HUES48 (cell line): ENCODE measurements at regions not wholly inside any gene's neighbourhood (a gene's known extent, or its start where the extent isn't known, plus 50 kb on each side); places are given as distances from the start of the nearest gene placed in this dataset.

ENCODE experiments used
- H3K27ac ChIP-seq: one replicate; pipeline ENCODE4 v1.7.0; 2013; ENCODE audit warnings: low read depth, low read length, inconsistent platforms
- H3K27me3 ChIP-seq: 2 replicates; pipeline ENCODE4 v1.6.1; 2013; ENCODE audit warnings: mild to moderate bottlenecking, low read length; ENCODE audit not compliant: control insufficient read depth, insufficient read depth
- H3K36me3 ChIP-seq: 2 replicates; pipeline ENCODE4 v1.6.1; 2013; ENCODE audit warnings: low read length; ENCODE audit not compliant: control insufficient read depth, insufficient read depth
- H3K4me1 ChIP-seq: 2 replicates; pipeline ENCODE4 v1.6.1; 2013; ENCODE audit warnings: mild to moderate bottlenecking, low read length; ENCODE audit not compliant: control insufficient read depth, insufficient read depth
- H3K4me3 ChIP-seq: 2 replicates; pipeline ENCODE4 v1.5.1; 2013; ENCODE audit warnings: mild to moderate bottlenecking, low read depth, low read length
- H3K9ac ChIP-seq: 2 replicates; pipeline ENCODE4 v1.6.1; 2013; ENCODE audit warnings: mild to moderate bottlenecking, low read depth, low read length, moderate library complexity
- H3K9me3 ChIP-seq: 2 replicates; pipeline ENCODE4 v1.6.1; 2013; ENCODE audit warnings: low read length; ENCODE audit not compliant: control insufficient read depth, insufficient read depth

- no peak overlapping the region for H3K4me3 ChIP-seq
- no peaks in the 10 kb centered on the region for H3K36me3 ChIP-seq
- H3K9ac ChIP-seq, result no peak overlapping the region
- no peak overlapping the region for H3K27ac ChIP-seq
- H3K27me3 ChIP-seq, result no peaks in the 10 kb centered on the region
- peaks cover 5% of the 10 kb centered on the region; the same call in 1 of the 2 replicates for H3K9me3 ChIP-seq
- H3K4me1 ChIP-seq, result peaks cover 13% of the 10 kb centered on the region
Observed at GRCh38 chr20:56801971-56802755, 173.1 kb downstream of the TFAP2C start.

GRCh38 chr20:56802805-56803204 lies 173.7 kb downstream of the TFAP2C start:
- Histone ChIP-seq H3K27me3 (no peaks in the 10 kb centered on the region), H3K27ac (no peak overlapping the region), H3K9ac (no peak overlapping the region), H3K4me3 (no peak overlapping the region), H3K36me3 (no peaks in the 10 kb centered on the region), H3K4me1 (peaks cover 19% of the 10 kb centered on the region), H3K9me3 (peaks cover 5% of the 10 kb centered on the region; the same call in 1 of the 2 replicates)

- Histone ChIP-seq H3K36me3 (no peaks in the 10 kb centered on the region), H3K9ac (no peak overlapping the region), H3K4me1 (peaks cover 27% of the 10 kb centered on the region), H3K9me3 (no peaks in the 10 kb centered on the region), H3K27me3 (no peaks in the 10 kb centered on the region), H3K27ac (no peak overlapping the region), H3K4me3 (no peak overlapping the region)
Observed at GRCh38 chr20:56805313-56805712, 176.2 kb downstream of the TFAP2C start.

GRCh38 chr20:56805966-56806365 lies 176.9 kb downstream of the TFAP2C start:
- Histone ChIP-seq H3K27ac (no peak overlapping the region), H3K9ac (no peak overlapping the region), H3K27me3 (no peaks in the 10 kb centered on the region), H3K4me1 (peaks cover 27% of the 10 kb centered on the region), H3K36me3 (no peaks in the 10 kb centered on the region), H3K4me3 (no peak overlapping the region), H3K9me3 (no peaks in the 10 kb centered on the region)

GRCh38 chr20:56806952-56807517 lies 177.9 kb downstream of the TFAP2C start:
- Histone ChIP-seq H3K36me3 (no peaks in the 10 kb centered on the region), H3K9ac (no peak overlapping the region), H3K9me3 (no peaks in the 10 kb centered on the region), H3K4me3 (no peak overlapping the region), H3K4me1 (peaks cover 27% of the 10 kb centered on the region), H3K27ac (no peak overlapping the region), H3K27me3 (no peaks in the 10 kb centered on the region)

- Histone ChIP-seq H3K9me3 (no peaks in the 10 kb centered on the region), H3K36me3 (no peaks in the 10 kb centered on the region), H3K27ac (no peak overlapping the region), H3K4me1 (peaks cover 27% of the 10 kb centered on the region), H3K4me3 (no peak overlapping the region), H3K9ac (no peak overlapping the region), H3K27me3 (no peaks in the 10 kb centered on the region)
Observed at GRCh38 chr20:56808117-56808725, 179.1 kb downstream of the TFAP2C start.

GRCh38 chr20:56808732-56809131 lies 179.6 kb downstream of the TFAP2C start:
- H3K9ac ChIP-seq, result no peak overlapping the region
- H3K27ac ChIP-seq, result no peak overlapping the region
- H3K9me3 ChIP-seq, result no peaks in the 10 kb centered on the region
- no peaks in the 10 kb centered on the region for H3K27me3 ChIP-seq
- no peaks in the 10 kb centered on the region for H3K36me3 ChIP-seq
- H3K4me3 ChIP-seq, result no peak overlapping the region
- peaks cover 27% of the 10 kb centered on the region for H3K4me1 ChIP-seq

- Histone ChIP-seq H3K9me3 (no peaks in the 10 kb centered on the region), H3K27ac (no peak overlapping the region), H3K36me3 (no peaks in the 10 kb centered on the region), H3K9ac (no peak overlapping the region), H3K4me1 (peaks cover 20% of the 10 kb centered on the region), H3K27me3 (no peaks in the 10 kb centered on the region), H3K4me3 (no peak overlapping the region)
Observed at GRCh38 chr20:56809668-56810067, 180.6 kb downstream of the TFAP2C start.

GRCh38 chr20:56810141-56810540 lies 181.0 kb downstream of the TFAP2C start:
- H3K4me1 ChIP-seq, result peaks cover 17% of the 10 kb centered on the region
- H3K4me3 ChIP-seq, result no peak overlapping the region
- H3K27ac ChIP-seq, result no peak overlapping the region
- no peaks in the 10 kb centered on the region for H3K27me3 ChIP-seq
- H3K9me3 ChIP-seq, result no peaks in the 10 kb centered on the region
- H3K36me3 ChIP-seq, result no peaks in the 10 kb centered on the region
- no peak overlapping the region for H3K9ac ChIP-seq

GRCh38 chr20:56815796-56816195 lies 186.7 kb downstream of the TFAP2C start:
- no peaks in the 10 kb centered on the region for H3K9me3 ChIP-seq
- H3K4me1 ChIP-seq, result no peaks in the 10 kb centered on the region
- H3K27ac ChIP-seq, result no peak overlapping the region
- H3K36me3 ChIP-seq, result no peaks in the 10 kb centered on the region
- no peaks in the 10 kb centered on the region for H3K27me3 ChIP-seq
- H3K9ac ChIP-seq, result no peak overlapping the region
- H3K4me3 ChIP-seq, result no peak overlapping the region

- H3K4me3 ChIP-seq, result no peak overlapping the region
- H3K4me1 ChIP-seq, result no peaks in the 10 kb centered on the region
- H3K36me3 ChIP-seq, result no peaks in the 10 kb centered on the region
- H3K9ac ChIP-seq, result no peak overlapping the region
- H3K9me3 ChIP-seq, result no peaks in the 10 kb centered on the region
- no peak overlapping the region for H3K27ac ChIP-seq
- H3K27me3 ChIP-seq, result no peaks in the 10 kb centered on the region
Observed at GRCh38 chr20:56816349-56816748, 187.2 kb downstream of the TFAP2C start.
